ENCODE measurements at regions not wholly inside any gene's neighbourhood (a gene's known extent, or its start where the extent isn't known, plus 50 kb on each side); places are given as distances from the start of the nearest gene placed in this dataset.
A peak's percentile ranks its signal among the peaks of the same experiment; 100 is the strongest.

- H3K27ac Mint-ChIP-seq = no peak overlapping the region
- peaks cover 4 to 12% of the 10 kb centered on the region in 2 donors for H3K9me3 Mint-ChIP-seq
- ATAC-seq (replicated peaks) (no peak), DNase-seq (no peak)
- peaks cover 0 to 4% of the 10 kb centered on the region in 2 donors for H3K36me3 Mint-ChIP-seq
- no peak overlapping the region for H3K4me3 Mint-ChIP-seq
- peaks cover 29 to 44% of the 10 kb centered on the region in 2 donors for H3K27me3 Mint-ChIP-seq
- peaks cover 0 to 2% of the 10 kb centered on the region in 2 donors for H3K4me1 Mint-ChIP-seq
Observed at GRCh38 chr20:48478370-48478769, 349.4 kb downstream of the PREX1 start.

GRCh38 chr20:48476854-48477253 lies 350.9 kb downstream of the PREX1 start:
- Mint-ChIP-seq H3K27ac (no peak overlapping the region), H3K36me3 (peaks cover 0 to 4% of the 10 kb centered on the region in 2 donors), H3K27me3 (peaks cover 29 to 39% of the 10 kb centered on the region in 2 donors), H3K4me3 (no peak overlapping the region), H3K4me1 (no peaks in the 10 kb centered on the region), H3K9me3 (peaks cover 4 to 12% of the 10 kb centered on the region in 2 donors)
- ATAC-seq (replicated peaks) = no peak
- DNase-seq = no peak

- peaks cover 0 to 4% of the 10 kb centered on the region in 2 donors for H3K36me3 Mint-ChIP-seq
- peaks cover 8 to 21% of the 10 kb centered on the region in 2 donors for H3K27me3 Mint-ChIP-seq
- DNase-seq (no peak), ATAC-seq (replicated peaks) (no peak)
- H3K9me3 Mint-ChIP-seq = peaks cover 4 to 12% of the 10 kb centered on the region in 2 donors
- H3K4me3 Mint-ChIP-seq = no peak overlapping the region
- H3K27ac Mint-ChIP-seq = no peak overlapping the region
- no peaks in the 10 kb centered on the region for H3K4me1 Mint-ChIP-seq
Observed at GRCh38 chr20:48474022-48474421, 353.8 kb downstream of the PREX1 start.

- ATAC-seq (replicated peaks) (no peak), DNase-seq (no peak)
- Mint-ChIP-seq H3K9me3 (peaks cover 3 to 14% of the 10 kb centered on the region in 2 donors), H3K27me3 (peaks cover 3 to 14% of the 10 kb centered on the region in 2 donors), H3K4me3 (no peak overlapping the region), H3K36me3 (peaks cover 0 to 2% of the 10 kb centered on the region in 2 donors), H3K4me1 (peaks cover 3 to 5% of the 10 kb centered on the region in 2 donors), H3K27ac (no peak overlapping the region)
Observed at GRCh38 chr20:48471759-48472408, 355.9 kb downstream of the PREX1 start.

GRCh38 chr20:48471176-48471575 lies 356.6 kb downstream of the PREX1 start:
- Mint-ChIP-seq H3K36me3 (no peaks in the 10 kb centered on the region), H3K27me3 (peaks cover 4 to 10% of the 10 kb centered on the region in 2 donors), H3K9me3 (peaks cover 3 to 13% of the 10 kb centered on the region in 2 donors), H3K27ac (no peak overlapping the region), H3K4me1 (peaks cover 3 to 5% of the 10 kb centered on the region in 2 donors), H3K4me3 (no peak overlapping the region)
- ATAC-seq (replicated peaks) (no peak), DNase-seq (no peak)

- Mint-ChIP-seq H3K27me3 (peaks cover 0 to 4% of the 10 kb centered on the region in 2 donors), H3K9me3 (peaks cover 1 to 8% of the 10 kb centered on the region in 2 donors), H3K36me3 (no peaks in the 10 kb centered on the region), H3K4me3 (no peak overlapping the region), H3K27ac (no peak overlapping the region), H3K4me1 (peaks cover 3 to 5% of the 10 kb centered on the region in 2 donors)
- ATAC-seq (replicated peaks) = no peak
- no peak for DNase-seq
Observed at GRCh38 chr20:48470141-48470540, 357.7 kb downstream of the PREX1 start.

- H3K27me3 Mint-ChIP-seq = peaks cover under 1 to 6% of the 10 kb centered on the region in 2 donors
- peaks cover 3 to 5% of the 10 kb centered on the region in 2 donors for H3K4me1 Mint-ChIP-seq
Observed at GRCh38 chr20:48469026-48469425, 358.8 kb downstream of the PREX1 start.

GRCh38 chr20:48468571-48468970 lies 359.2 kb downstream of the PREX1 start:
- DNase-seq (no peak), ATAC-seq (replicated peaks) (no peak)
- Mint-ChIP-seq H3K9me3 (peaks cover 1 to 8% of the 10 kb centered on the region in 2 donors), H3K4me3 (no peak overlapping the region), H3K27ac (no peak overlapping the region), H3K4me1 (peaks cover 3 to 5% of the 10 kb centered on the region in 2 donors), H3K27me3 (peaks cover 5 to 10% of the 10 kb centered on the region in 2 donors), H3K36me3 (no peaks in the 10 kb centered on the region)

More at GRCh38 chr20:48469026-48469425, 358.8 kb downstream of the PREX1 start:
- no peaks in the 10 kb centered on the region for H3K36me3 Mint-ChIP-seq
- peaks cover 1 to 8% of the 10 kb centered on the region in 2 donors for H3K9me3 Mint-ChIP-seq
- no peak for ATAC-seq (replicated peaks)
- no peak for DNase-seq
- H3K27ac Mint-ChIP-seq = no peak overlapping the region
- H3K4me3 Mint-ChIP-seq = no peak overlapping the region

GRCh38 chr20:48467622-48468021 lies 360.2 kb downstream of the PREX1 start:
- H3K36me3 Mint-ChIP-seq = no peaks in the 10 kb centered on the region
- ATAC-seq (replicated peaks) (peak; percentile 66 to 71), DNase-seq (no peak)
- H3K27me3 Mint-ChIP-seq = peaks cover 11 to 16% of the 10 kb centered on the region in 2 donors
- H3K4me3 Mint-ChIP-seq = no peak overlapping the region
- peaks cover 1 to 8% of the 10 kb centered on the region in 2 donors for H3K9me3 Mint-ChIP-seq
- peaks cover 3 to 5% of the 10 kb centered on the region in 2 donors for H3K4me1 Mint-ChIP-seq
- no peak overlapping the region for H3K27ac Mint-ChIP-seq

- H3K4me3 Mint-ChIP-seq = no peak overlapping the region
- H3K4me1 Mint-ChIP-seq = peaks cover 5 to 7% of the 10 kb centered on the region in 2 donors
- no peak overlapping the region for H3K27ac Mint-ChIP-seq
- peaks cover 17 to 35% of the 10 kb centered on the region in 2 donors for H3K27me3 Mint-ChIP-seq
- peaks cover 1 to 8% of the 10 kb centered on the region in 2 donors for H3K9me3 Mint-ChIP-seq
- ATAC-seq (replicated peaks) (no peak), DNase-seq (no peak)
- H3K36me3 Mint-ChIP-seq = no peaks in the 10 kb centered on the region
Observed at GRCh38 chr20:48465271-48465670, 362.5 kb downstream of the PREX1 start.

GRCh38 chr20:48463916-48464315 lies 363.9 kb downstream of the PREX1 start:
- peaks cover 18 to 36% of the 10 kb centered on the region in 2 donors for H3K27me3 Mint-ChIP-seq
- no peak overlapping the region for H3K27ac Mint-ChIP-seq
- no peak for ATAC-seq (replicated peaks)
- no peaks in the 10 kb centered on the region for H3K36me3 Mint-ChIP-seq
- no peak for DNase-seq
- H3K4me1 Mint-ChIP-seq = peaks cover 5 to 7% of the 10 kb centered on the region in 2 donors
- no peak overlapping the region for H3K4me3 Mint-ChIP-seq
- H3K9me3 Mint-ChIP-seq = peaks cover 1 to 8% of the 10 kb centered on the region in 2 donors

- Mint-ChIP-seq H3K36me3 (no peaks in the 10 kb centered on the region), H3K27me3 (peaks cover 18 to 39% of the 10 kb centered on the region in 2 donors), H3K4me3 (no peak overlapping the region), H3K9me3 (peaks cover 1 to 8% of the 10 kb centered on the region in 2 donors), H3K4me1 (peaks cover 5 to 7% of the 10 kb centered on the region in 2 donors), H3K27ac (no peak overlapping the region)
- ATAC-seq (replicated peaks) = no peak
- DNase-seq = no peak
Observed at GRCh38 chr20:48463096-48463720, 364.6 kb downstream of the PREX1 start.

GRCh38 chr20:48461735-48462119 lies 366.1 kb downstream of the PREX1 start:
- Mint-ChIP-seq H3K27ac (no peak overlapping the region), H3K9me3 (peaks cover 1 to 4% of the 10 kb centered on the region in 2 donors), H3K4me3 (no peak overlapping the region), H3K36me3 (no peaks in the 10 kb centered on the region), H3K4me1 (peaks cover 8 to 14% of the 10 kb centered on the region in 2 donors), H3K27me3 (peaks cover 18 to 41% of the 10 kb centered on the region in 2 donors)
- no peak for ATAC-seq (replicated peaks)
- no peak for DNase-seq

GRCh38 chr20:48461091-48461734 lies 366.6 kb downstream of the PREX1 start:
- peaks cover 18 to 37% of the 10 kb centered on the region in 2 donors for H3K27me3 Mint-ChIP-seq
- H3K4me3 Mint-ChIP-seq = no peak overlapping the region
- no peak for DNase-seq
- peaks cover 0 to 1% of the 10 kb centered on the region in 2 donors for H3K9me3 Mint-ChIP-seq
- no peaks in the 10 kb centered on the region for H3K36me3 Mint-ChIP-seq
- no peak overlapping the region for H3K27ac Mint-ChIP-seq
- H3K4me1 Mint-ChIP-seq = peaks cover 13 to 19% of the 10 kb centered on the region in 2 donors
- no peak for ATAC-seq (replicated peaks)

Measured in stimulated activated naive B cell treated with anti-CD40 and anti-IgM and Interleukin-4, amounts not matched to agents 10 μg/mL and 1 μg/mL and 100 μg/mL, for 72 hours (primary cell).